Astrocyte (in vitro differentiated cells and primary cell): ENCODE measurements at regions not wholly inside any gene's neighbourhood (a gene's known extent, or its start where the extent isn't known, plus 50 kb on each side); places are given as distances from the start of the nearest gene placed in this dataset.

Experiments used
- DNase-seq: peaks from one replicate; pipeline ENCODE4 v3.0.0-alpha.2; 2010; ENCODE audit warnings: low read depth
- FAIRE-seq: peaks from 2 replicates; lab custom pipeline; 2011; peaks lifted over from hg19 to GRCh38; lab: Jason Lieb, UNC
- H2AFZ ChIP-seq: 2 replicates; pipeline ENCODE4 v1.6.0; 2012; ENCODE audit warnings: low read depth, low read length, inconsistent platforms
- H3K27ac ChIP-seq: 2 replicates; pipeline ENCODE4 v1.5.1; 2011; ENCODE audit warnings: low read depth, low read length, inconsistent platforms
- H3K27me3 ChIP-seq: 2 replicates; pipeline ENCODE4 v1.6.0; 2011; ENCODE audit warnings: low read length, inconsistent platforms; ENCODE audit not compliant: insufficient read depth
- H3K36me3 ChIP-seq: 2 replicates; pipeline ENCODE4 v1.5.1; 2011; ENCODE audit warnings: low read length, inconsistent platforms; ENCODE audit not compliant: insufficient read depth
- H3K4me1 ChIP-seq: 2 replicates; pipeline ENCODE4 v1.5.1; 2011; ENCODE audit warnings: low read length, inconsistent platforms; ENCODE audit not compliant: insufficient read depth
- H3K4me2 ChIP-seq: 2 replicates; pipeline ENCODE4 v1.6.0; 2012; ENCODE audit warnings: low read length, inconsistent platforms
- H3K4me3 ChIP-seq: 2 replicates; pipeline ENCODE4 v1.5.1; 2011; ENCODE audit warnings: low read depth, mild to moderate bottlenecking, low read length, inconsistent platforms; ENCODE audit not compliant: insufficient read depth
- H3K79me2 ChIP-seq: 2 replicates; pipeline ENCODE4 v1.6.0; 2012; ENCODE audit warnings: mild to moderate bottlenecking, low read length, inconsistent platforms; ENCODE audit not compliant: insufficient read depth
- H3K9ac ChIP-seq: 2 replicates; pipeline ENCODE4 v1.6.0; 2012; ENCODE audit warnings: mild to moderate bottlenecking, low read length, inconsistent platforms
- H3K9me3 ChIP-seq: 2 replicates; pipeline ENCODE4 v1.5.1; 2012; ENCODE audit warnings: low read depth, mild to moderate bottlenecking, low read length, inconsistent platforms; ENCODE audit not compliant: insufficient read depth
- H4K20me1 ChIP-seq: 2 replicates; pipeline ENCODE4 v1.6.0; 2012; ENCODE audit warnings: low read length, inconsistent platforms; ENCODE audit not compliant: insufficient read depth
- H3K27ac Mint-ChIP-seq: one replicate; pipeline ENCODE4 v1.8.0; 2021; ENCODE audit warnings: mild to moderate bottlenecking, mixed read lengths; ENCODE audit not compliant: unreplicated experiment
- H3K27me3 Mint-ChIP-seq: one replicate; pipeline ENCODE4 v1.8.0; 2021; ENCODE audit warnings: low read depth, mixed read lengths; ENCODE audit not compliant: unreplicated experiment
- H3K36me3 Mint-ChIP-seq: one replicate; pipeline ENCODE4 v1.8.0; 2021; ENCODE audit warnings: low read depth, mixed read lengths; ENCODE audit not compliant: unreplicated experiment
- H3K4me1 Mint-ChIP-seq: one replicate; pipeline ENCODE4 v1.8.0; 2021; ENCODE audit warnings: low read depth, mixed read lengths; ENCODE audit not compliant: unreplicated experiment
- H3K4me3 Mint-ChIP-seq: one replicate; pipeline ENCODE4 v1.8.0; 2021; ENCODE audit warnings: mild to moderate bottlenecking, moderate library complexity, mixed read lengths; ENCODE audit not compliant: unreplicated experiment
- H3K9me3 Mint-ChIP-seq: one replicate; pipeline ENCODE4 v1.8.0; 2021; ENCODE audit warnings: mild to moderate bottlenecking, mixed read lengths; ENCODE audit not compliant: unreplicated experiment
- CTCF ChIP-seq: IDR thresholded peaks from 2 replicates; pipeline ENCODE4 v1.5.1; 2011; ENCODE audit warnings: low read depth, mild to moderate bottlenecking, inconsistent platforms, low read length, moderate library complexity; ENCODE audit not compliant: insufficient read depth
- EZH2 ChIP-seq: IDR thresholded peaks from 2 replicates; pipeline ENCODE4 v1.6.1; 2012; ENCODE audit warnings: mild to moderate bottlenecking, low read length, inconsistent platforms; ENCODE audit not compliant: insufficient read depth

DNA sequence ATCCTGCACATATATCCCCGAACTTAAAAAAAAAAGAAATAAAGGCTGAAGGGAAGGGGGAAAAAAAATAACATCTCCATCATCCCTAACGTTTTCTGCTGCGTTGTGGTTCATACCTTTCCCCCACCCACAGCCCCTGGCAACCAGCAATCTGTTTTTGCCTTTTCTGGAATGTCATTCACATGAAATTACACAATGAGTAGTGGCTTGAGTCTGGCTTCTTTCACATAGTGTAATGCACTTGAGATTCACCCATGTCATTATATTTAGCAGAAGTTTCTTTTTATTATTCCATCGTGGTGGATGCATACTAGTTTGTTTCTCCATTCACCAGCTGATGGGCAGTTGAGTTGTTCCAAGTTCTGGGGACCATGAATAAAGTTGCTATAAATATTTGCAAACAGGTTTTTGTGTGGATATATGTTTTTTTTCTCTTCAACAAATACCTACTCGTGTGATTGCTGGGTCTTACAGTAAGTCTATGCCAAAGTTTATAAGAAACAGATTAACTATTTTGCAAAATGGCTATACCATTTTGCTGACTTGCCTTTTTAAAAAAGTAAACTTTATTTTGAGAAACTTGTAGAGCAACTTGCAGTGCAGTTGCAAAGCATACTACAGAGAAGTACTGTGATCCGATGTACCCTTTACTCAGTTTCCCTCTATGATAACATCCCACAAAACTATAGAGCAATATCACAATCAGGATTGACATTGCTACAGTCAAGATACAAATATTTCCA, 322.5 kb downstream of the LPIN1 start:
- DNase-seq (peak; percentile 31), FAIRE-seq (no peak)
- Mint-ChIP-seq H3K27ac (no peak overlapping the region), H3K27me3 (peaks cover 3% of the 10 kb centered on the region), H3K4me3 (no peak overlapping the region), H3K36me3 (no peaks in the 10 kb centered on the region), H3K9me3 (peaks cover 2% of the 10 kb centered on the region), H3K4me1 (peaks cover 2% of the 10 kb centered on the region)
- Histone ChIP-seq H3K9me3 (no peaks in the 10 kb centered on the region), H3K4me2 (no peak overlapping the region), H2AFZ (no peak overlapping the region), H3K27ac (no peak overlapping the region), H3K27me3 (no peaks in the 10 kb centered on the region), H3K36me3 (no peaks in the 10 kb centered on the region), H3K9ac (no peak overlapping the region), H3K4me3 (no peak overlapping the region), H4K20me1 (no peaks in the 10 kb centered on the region), H3K4me1 (no peaks in the 10 kb centered on the region), H3K79me2 (no peaks in the 10 kb centered on the region)
- no peak for TF ChIP-seq EZH2
- no peak for TF ChIP-seq CTCF

DNA sequence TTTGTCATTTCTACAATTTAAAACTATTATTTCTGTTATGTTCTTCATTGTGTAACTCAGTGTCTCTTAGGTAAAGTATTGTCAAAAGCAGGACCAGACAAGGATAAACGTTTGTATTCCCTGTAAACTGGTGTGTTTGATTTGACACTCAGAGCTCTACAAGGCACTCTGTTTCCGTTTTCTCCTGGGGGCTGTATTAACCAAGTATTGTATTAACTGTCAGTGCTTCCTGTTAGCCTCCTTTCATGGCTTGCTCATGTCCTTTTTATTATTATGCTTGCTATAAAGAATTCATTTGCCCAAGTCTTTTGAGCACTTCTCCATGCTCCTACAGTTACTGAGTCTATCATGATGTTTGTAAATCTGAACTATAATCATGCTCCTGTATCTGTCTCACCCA, 323.7 kb downstream of the LPIN1 start:
- Histone ChIP-seq H3K4me1 (no peaks in the 10 kb centered on the region), H3K36me3 (no peaks in the 10 kb centered on the region), H2AFZ (no peak overlapping the region), H3K9me3 (no peaks in the 10 kb centered on the region), H3K4me3 (no peak overlapping the region), H4K20me1 (no peaks in the 10 kb centered on the region), H3K4me2 (no peak overlapping the region), H3K79me2 (no peaks in the 10 kb centered on the region), H3K27me3 (no peaks in the 10 kb centered on the region), H3K9ac (no peak overlapping the region), H3K27ac (no peak overlapping the region)
- peaks cover 7% of the 10 kb centered on the region for H3K4me1 Mint-ChIP-seq
- H3K4me3 Mint-ChIP-seq = no peak overlapping the region
- H3K36me3 Mint-ChIP-seq = no peaks in the 10 kb centered on the region
- no peaks in the 10 kb centered on the region for H3K9me3 Mint-ChIP-seq
- no peak for FAIRE-seq
- no peak overlapping the region for H3K27ac Mint-ChIP-seq
- TF ChIP-seq EZH2 (no peak), CTCF (no peak)
- DNase-seq = no peak
- H3K27me3 Mint-ChIP-seq = peaks cover 3% of the 10 kb centered on the region

- Mint-ChIP-seq H3K4me3 (no peak overlapping the region), H3K36me3 (no peaks in the 10 kb centered on the region), H3K27ac (no peak overlapping the region), H3K9me3 (no peaks in the 10 kb centered on the region), H3K27me3 (peaks cover 3% of the 10 kb centered on the region), H3K4me1 (peaks cover 7% of the 10 kb centered on the region)
- DNase-seq (peak; percentile 44), FAIRE-seq (no peak)
- H3K27me3 ChIP-seq = no peaks in the 10 kb centered on the region
- H3K4me3 ChIP-seq = no peak overlapping the region
- H3K36me3 ChIP-seq = no peaks in the 10 kb centered on the region
- no peak overlapping the region for H3K27ac ChIP-seq
- H4K20me1 ChIP-seq = no peaks in the 10 kb centered on the region
- H3K9me3 ChIP-seq = no peaks in the 10 kb centered on the region
- TF ChIP-seq EZH2 (no peak), CTCF (no peak)
- no peak overlapping the region for H2AFZ ChIP-seq
- H3K4me1 ChIP-seq = no peaks in the 10 kb centered on the region
- H3K4me2 ChIP-seq = no peak overlapping the region
- H3K79me2 ChIP-seq = no peaks in the 10 kb centered on the region
- no peak overlapping the region for H3K9ac ChIP-seq
Measured at GRCh38 chr2:12070581-12070980, 324.1 kb downstream of the LPIN1 start.
